22Rv1 (cell line): ENCODE measurements at regions not wholly inside any gene's neighbourhood (a gene's known extent, or its start where the extent isn't known, plus 50 kb on each side); places are given as distances from the start of the nearest gene placed in this dataset.

ENCODE experiments used
- CTCF ChIP-seq: fragments of 450-650 bp; IDR thresholded peaks from 2 replicates; pipeline ENCODE4 v1.5.1; 2017; ENCODE audit warnings: mild to moderate bottlenecking
- ZFX ChIP-seq: fragments of 450-650 bp; IDR thresholded peaks from 2 replicates; pipeline ENCODE4 v1.6.1; 2017; ENCODE audit warnings: antibody characterized with exemption, borderline replicate concordance

DNA sequence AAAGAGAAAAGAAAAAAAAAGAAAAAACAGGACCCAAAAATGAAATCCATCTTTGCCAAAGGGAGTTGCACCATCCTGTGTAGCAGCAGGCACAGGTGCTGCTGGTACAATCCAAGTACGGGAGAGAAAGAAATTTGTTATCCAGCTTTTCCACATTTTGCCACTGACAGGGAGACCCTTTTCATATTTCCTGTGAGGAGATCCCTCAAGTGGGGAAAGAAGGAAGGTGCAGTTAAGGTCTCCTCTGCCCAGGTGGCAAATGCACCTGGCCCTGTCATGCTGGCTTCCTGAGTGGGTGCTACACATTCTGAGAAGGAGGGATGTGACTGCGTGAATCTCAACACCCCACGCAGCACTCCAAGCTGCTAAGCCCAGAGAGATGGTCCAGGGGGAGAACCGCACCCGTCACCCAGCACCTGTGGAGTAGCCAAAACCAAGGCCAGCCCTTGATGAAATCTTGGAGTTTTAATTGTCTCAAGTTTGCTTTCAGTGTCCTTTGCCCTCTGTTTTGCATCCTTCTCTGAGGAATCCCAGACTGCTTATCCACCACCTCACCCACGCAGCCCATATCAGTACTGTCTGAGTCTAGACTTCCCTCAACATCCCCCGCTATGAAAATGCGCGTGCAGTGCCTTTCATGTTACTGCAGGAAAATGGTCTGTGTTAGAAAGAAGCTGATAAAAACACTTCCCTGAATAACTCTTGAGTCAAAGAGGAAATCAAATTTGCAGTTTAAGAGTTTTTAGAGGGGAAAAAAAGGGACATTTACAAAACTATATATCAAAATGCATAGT, 141.9 kb upstream of the THBS1 start:
- TF ChIP-seq CTCF (peak; percentile 20; the same call in 1 of the 2 replicates), ZFX (no peak)
